ENCODE measurements at regions not wholly inside any gene's neighbourhood (a gene's known extent, or its start where the extent isn't known, plus 50 kb on each side); places are given as distances from the start of the nearest gene placed in this dataset.
A peak's percentile ranks its signal among the peaks of the same experiment; 100 is the strongest.

- no peak overlapping the region for H3K4me3 ChIP-seq (replicated peaks in 1 of 4; ENCODE audit: control extremely low read depth in 1 of 4, insufficient read depth in 1 of 4, low read depth in 3 of 4, low read length in 4 of 4)
- no peak overlapping the region for H3K9ac ChIP-seq (ENCODE audit: insufficient read depth, low read length)
- no peak overlapping the region for H3K27ac ChIP-seq (ENCODE audit: insufficient read depth, low read length)
- H3K4me1 ChIP-seq (ENCODE audit: control insufficient read depth, extremely low read depth, insufficient read depth, low read length): no peaks in the 10 kb centered on the region
- no peaks in the 10 kb centered on the region for H3K9me3 ChIP-seq (ENCODE audit: control insufficient read depth, insufficient read depth, low read depth, low read length)
- H3K4me2 ChIP-seq (ENCODE audit: extremely low read depth, insufficient read depth, low read length): no peak overlapping the region
- no peak overlapping the region for H2AFZ ChIP-seq (ENCODE audit: low read length)
- no peaks in the 10 kb centered on the region for H3K36me3 ChIP-seq (ENCODE audit: control insufficient read depth, insufficient read depth, low read length)
- DNase-seq (ENCODE audit: low read depth in 2 of 2): no peak
- H3K79me2 ChIP-seq (ENCODE audit: control insufficient read depth, insufficient read depth, low read length): no peaks in the 10 kb centered on the region
- no peaks in the 10 kb centered on the region for H3K27me3 ChIP-seq (ENCODE audit: control insufficient read depth, insufficient read depth, low read length)
- TF ChIP-seq, protein P1, sequence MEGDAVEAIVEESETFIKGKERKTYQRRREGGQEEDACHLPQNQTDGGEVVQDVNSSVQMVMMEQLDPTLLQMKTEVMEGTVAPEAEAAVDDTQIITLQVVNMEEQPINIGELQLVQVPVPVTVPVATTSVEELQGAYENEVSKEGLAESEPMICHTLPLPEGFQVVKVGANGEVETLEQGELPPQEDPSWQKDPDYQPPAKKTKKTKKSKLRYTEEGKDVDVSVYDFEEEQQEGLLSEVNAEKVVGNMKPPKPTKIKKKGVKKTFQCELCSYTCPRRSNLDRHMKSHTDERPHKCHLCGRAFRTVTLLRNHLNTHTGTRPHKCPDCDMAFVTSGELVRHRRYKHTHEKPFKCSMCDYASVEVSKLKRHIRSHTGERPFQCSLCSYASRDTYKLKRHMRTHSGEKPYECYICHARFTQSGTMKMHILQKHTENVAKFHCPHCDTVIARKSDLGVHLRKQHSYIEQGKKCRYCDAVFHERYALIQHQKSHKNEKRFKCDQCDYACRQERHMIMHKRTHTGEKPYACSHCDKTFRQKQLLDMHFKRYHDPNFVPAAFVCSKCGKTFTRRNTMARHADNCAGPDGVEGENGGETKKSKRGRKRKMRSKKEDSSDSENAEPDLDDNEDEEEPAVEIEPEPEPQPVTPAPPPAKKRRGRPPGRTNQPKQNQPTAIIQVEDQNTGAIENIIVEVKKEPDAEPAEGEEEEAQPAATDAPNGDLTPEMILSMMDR (conservative IDR thresholded peaks at IDR 0.05 in 1 of 2, IDR thresholded peaks at IDR 0.05 in 1 of 2; ENCODE audit: low read depth in 1 of 2, low read length in 2 of 2): no peak
- no peak for TF ChIP-seq EZH2 (IDR thresholded peaks at IDR 0.05; ENCODE audit: low read length, missing control alignments)
- no peaks in the 10 kb centered on the region for H4K20me1 ChIP-seq (ENCODE audit: control insufficient read depth, extremely low read depth, insufficient read depth, low read length)
These were observed 211.2 kb downstream of the ARL6IP6 start for GRCh38 chr2:152929628-152930027.

- Histone ChIP-seq H4K20me1 (ENCODE audit: control insufficient read depth, extremely low read depth, insufficient read depth, low read length) (no peaks in the 10 kb centered on the region), H3K27me3 (ENCODE audit: control insufficient read depth, insufficient read depth, low read length) (no peaks in the 10 kb centered on the region), H2AFZ (ENCODE audit: low read length) (no peak overlapping the region), H3K79me2 (ENCODE audit: control insufficient read depth, insufficient read depth, low read length) (no peaks in the 10 kb centered on the region), H3K9me3 (ENCODE audit: control insufficient read depth, insufficient read depth, low read depth, low read length) (no peaks in the 10 kb centered on the region), H3K4me1 (ENCODE audit: control insufficient read depth, extremely low read depth, insufficient read depth, low read length) (no peaks in the 10 kb centered on the region), H3K4me3 (replicated peaks in 1 of 4; ENCODE audit: control extremely low read depth in 1 of 4, insufficient read depth in 1 of 4, low read depth in 3 of 4, low read length in 4 of 4) (no peak overlapping the region), H3K36me3 (ENCODE audit: control insufficient read depth, insufficient read depth, low read length) (no peaks in the 10 kb centered on the region), H3K9ac (ENCODE audit: insufficient read depth, low read length) (no peak overlapping the region), H3K4me2 (ENCODE audit: extremely low read depth, insufficient read depth, low read length) (no peak overlapping the region), H3K27ac (ENCODE audit: insufficient read depth, low read length) (no peak overlapping the region)
- DNase-seq (ENCODE audit: low read depth in 2 of 2): peak; percentile 6 to 26
- TF ChIP-seq, protein P1 (conservative IDR thresholded peaks at IDR 0.05 in 1 of 2, IDR thresholded peaks at IDR 0.05 in 1 of 2; ENCODE audit: low read depth in 1 of 2, low read length in 2 of 2): peak; percentile 15 to 35
- TF ChIP-seq EZH2 (IDR thresholded peaks at IDR 0.05; ENCODE audit: low read length, missing control alignments): no peak
These were observed 207.4 kb downstream of the ARL6IP6 start for GRCh38 chr2:152925547-152926448.

DNA sequence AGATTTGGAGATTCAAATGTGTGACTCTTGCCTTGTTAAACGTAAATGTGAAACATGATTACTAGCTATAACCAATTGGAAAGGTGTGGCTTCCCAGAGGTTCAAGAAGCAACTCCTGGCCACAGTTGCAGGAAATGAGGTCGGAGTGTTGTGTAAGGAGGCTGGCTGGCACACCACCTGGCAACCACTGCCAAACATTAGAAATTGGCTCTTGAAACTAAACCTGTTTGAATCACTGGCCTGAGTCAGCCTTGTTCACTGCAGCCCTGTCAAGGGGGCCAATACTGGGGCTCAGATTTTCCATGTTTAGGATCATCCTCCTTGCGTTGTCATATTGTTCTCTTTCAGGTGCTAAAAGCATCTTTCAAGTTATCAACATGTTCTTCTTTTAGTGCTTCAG is 206.3 kb downstream of the ARL6IP6 start:
- Histone ChIP-seq H3K27me3 (ENCODE audit: control insufficient read depth, insufficient read depth, low read length) (no peaks in the 10 kb centered on the region), H3K4me2 (ENCODE audit: extremely low read depth, insufficient read depth, low read length) (no peak overlapping the region), H3K4me3 (replicated peaks in 1 of 4; ENCODE audit: control extremely low read depth in 1 of 4, insufficient read depth in 1 of 4, low read depth in 3 of 4, low read length in 4 of 4) (no peak overlapping the region), H3K36me3 (ENCODE audit: control insufficient read depth, insufficient read depth, low read length) (no peaks in the 10 kb centered on the region), H3K9ac (ENCODE audit: insufficient read depth, low read length) (no peak overlapping the region), H3K27ac (ENCODE audit: insufficient read depth, low read length) (no peak overlapping the region), H3K9me3 (ENCODE audit: control insufficient read depth, insufficient read depth, low read depth, low read length) (no peaks in the 10 kb centered on the region), H3K79me2 (ENCODE audit: control insufficient read depth, insufficient read depth, low read length) (no peaks in the 10 kb centered on the region), H4K20me1 (ENCODE audit: control insufficient read depth, extremely low read depth, insufficient read depth, low read length) (no peaks in the 10 kb centered on the region), H2AFZ (ENCODE audit: low read length) (no peak overlapping the region), H3K4me1 (ENCODE audit: control insufficient read depth, extremely low read depth, insufficient read depth, low read length) (no peaks in the 10 kb centered on the region)
- no peak for TF ChIP-seq EZH2 (IDR thresholded peaks at IDR 0.05; ENCODE audit: low read length, missing control alignments)
- DNase-seq (ENCODE audit: low read depth in 2 of 2): peak in 1 of 2 donors; percentile 1

Data from fibroblast of lung (primary cell).